LoVo (cell line): ENCODE measurements at regions not wholly inside any gene's neighbourhood (a gene's known extent, or its start where the extent isn't known, plus 50 kb on each side); places are given as distances from the start of the nearest gene placed in this dataset.

Source experiments
- DNase-seq: peaks from one replicate; pipeline ENCODE4 v3.0.0-alpha.2; 2016; ENCODE audit warnings: low spot score

DNA sequence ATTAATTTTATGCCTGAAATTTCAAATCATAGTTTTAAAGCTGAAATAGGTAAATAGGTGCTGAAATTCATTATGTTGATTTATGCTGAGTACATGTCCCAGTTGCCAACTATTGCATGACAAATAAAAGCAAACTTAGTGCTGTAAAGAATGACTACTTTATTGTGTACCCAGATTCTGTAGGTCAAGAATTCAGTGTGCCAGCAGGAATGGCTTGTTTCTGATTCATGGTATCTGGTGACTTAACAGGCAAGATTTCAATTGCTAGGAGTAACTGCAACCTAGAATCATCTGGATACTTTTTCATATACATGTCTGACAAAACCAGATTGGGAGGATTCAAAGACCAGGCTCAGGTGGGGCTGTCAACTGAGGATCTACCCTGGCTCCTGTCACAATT, 678.4 kb upstream of the ADAMTS5 start:
- no peak for DNase-seq

DNA sequence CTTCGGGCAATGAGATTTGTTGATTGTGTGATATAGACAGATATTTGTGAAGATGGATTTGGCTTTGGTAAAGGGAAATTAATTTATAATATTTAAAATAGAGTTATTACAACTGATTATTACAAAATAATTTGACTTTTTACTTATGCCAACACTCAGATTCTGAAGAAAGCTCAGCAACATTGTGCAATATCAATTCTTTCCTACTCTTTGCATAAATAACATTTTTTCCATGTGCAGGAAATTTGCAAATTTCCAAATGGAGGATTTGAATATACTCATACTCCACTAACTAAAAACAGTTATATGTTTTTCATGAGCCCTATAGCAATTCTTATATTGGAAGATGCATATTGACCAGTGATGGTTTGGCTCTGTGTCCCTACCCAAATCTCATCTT, 676.4 kb upstream of the ADAMTS5 start:
- no peak for DNase-seq

DNA sequence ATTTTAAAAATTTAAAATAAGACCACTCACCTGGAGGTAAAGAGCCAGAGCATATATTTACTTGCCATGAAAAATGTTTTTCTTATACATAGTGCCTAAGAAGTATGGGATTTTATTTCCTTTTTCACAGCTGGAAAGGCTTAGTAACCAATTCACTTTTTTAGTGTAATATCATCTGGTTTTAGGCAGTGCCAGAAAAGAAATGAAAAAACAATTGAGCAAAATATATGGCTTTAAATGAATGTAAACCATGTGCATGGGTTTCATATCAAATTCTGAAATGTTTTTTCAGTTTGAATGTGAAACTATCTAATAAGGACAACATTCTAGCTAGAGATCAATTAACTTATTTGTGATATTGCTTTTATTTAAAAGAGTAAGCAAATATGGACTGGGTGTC, 672.4 kb upstream of the ADAMTS5 start:
- no peak for DNase-seq

DNA sequence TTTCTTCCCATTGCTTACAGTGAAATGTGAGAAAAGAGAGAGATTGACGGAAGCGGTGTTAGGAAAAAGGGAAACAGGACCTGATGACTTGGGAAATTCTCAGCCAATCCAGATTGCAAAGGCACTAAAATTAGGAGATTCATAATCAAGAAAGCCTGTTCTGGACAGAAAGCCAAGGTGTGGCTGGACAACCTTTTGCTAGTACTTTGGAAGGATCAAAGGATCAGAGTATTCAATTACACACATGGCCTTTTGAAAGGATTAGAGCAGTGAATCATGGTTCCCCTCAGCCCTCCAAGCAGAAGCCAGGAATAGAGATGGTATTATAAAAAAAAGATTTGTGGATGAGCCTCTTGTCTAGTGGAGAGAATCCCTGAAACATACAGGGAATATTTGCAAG, 669.8 kb upstream of the ADAMTS5 start:
- no peak for DNase-seq

DNA sequence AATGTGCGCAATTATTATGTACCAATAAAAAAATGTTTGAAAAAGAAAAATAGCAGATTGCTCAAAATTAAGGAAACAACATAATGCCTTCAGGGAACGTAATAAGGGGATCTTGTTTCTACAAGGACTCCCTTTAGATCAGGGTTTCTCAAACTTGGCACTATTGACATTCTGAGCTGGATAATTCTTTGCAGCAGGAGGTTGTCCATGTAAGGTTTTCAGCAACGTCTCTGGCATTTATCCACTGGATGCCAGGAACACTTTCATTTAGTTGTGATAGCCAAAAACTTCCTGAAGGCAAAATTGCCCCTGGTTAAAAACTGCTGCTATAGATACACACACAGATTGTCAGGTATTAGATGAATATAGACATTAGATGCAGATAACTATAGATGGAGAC, 666.7 kb upstream of the ADAMTS5 start:
- DNase-seq, result no peak

DNA sequence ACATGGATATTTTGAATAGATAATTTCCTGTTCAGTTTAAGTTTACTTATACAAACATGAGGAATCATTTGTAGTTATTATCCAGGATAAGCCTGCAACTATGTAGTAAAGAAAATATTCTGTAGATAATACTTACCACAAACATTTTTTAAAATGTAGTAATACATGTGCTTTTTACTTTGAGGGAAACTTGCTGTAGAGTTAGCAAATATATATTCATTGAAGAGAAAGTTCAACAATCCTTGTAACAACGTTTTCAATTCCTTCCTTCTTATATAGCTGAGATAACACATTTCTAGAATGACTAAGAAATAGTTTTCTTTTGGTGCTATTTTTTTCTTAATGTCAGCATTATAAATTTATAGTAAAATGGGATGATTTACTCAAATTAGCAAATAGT, 664.6 kb upstream of the ADAMTS5 start:
- no peak for DNase-seq

DNA sequence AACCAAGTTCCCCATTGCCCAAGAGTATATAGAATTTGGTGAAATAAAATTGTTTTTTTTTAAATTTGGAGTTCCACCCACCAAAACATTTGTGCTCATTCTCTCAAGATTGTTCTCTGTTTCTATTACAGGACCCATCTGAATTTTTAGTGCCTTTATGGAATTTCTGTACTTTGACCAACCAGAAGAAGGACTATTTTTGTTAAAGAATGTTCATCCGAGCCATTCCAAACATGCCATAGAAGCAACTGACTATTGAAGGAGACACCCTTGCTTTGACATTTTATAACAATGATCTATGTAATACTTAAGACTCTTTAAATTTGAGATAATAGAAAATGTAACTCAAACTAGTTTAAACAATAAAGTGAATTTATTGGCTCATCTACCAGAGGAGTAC, 655.7 kb upstream of the ADAMTS5 start:
- DNase-seq, result no peak

DNA sequence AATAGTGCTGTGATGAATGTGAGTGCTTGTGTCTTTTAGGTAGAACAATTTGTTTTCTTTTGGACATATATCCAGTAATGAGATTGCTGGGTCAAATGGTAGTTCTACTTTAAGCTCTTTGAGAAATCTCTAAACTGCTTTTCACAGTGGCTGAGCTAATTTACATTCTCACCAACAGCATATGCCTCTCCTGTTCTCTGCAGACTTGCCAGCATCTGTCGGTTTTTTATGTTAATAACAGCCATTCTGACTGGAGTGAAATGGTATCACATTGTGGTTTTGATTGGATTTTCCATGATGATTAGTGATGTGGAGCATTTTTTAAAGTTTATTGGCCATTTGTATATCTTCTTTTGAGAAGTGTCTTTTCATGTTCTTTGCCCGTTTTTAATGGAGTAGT, 647.3 kb upstream of the ADAMTS5 start:
- no peak for DNase-seq

DNA sequence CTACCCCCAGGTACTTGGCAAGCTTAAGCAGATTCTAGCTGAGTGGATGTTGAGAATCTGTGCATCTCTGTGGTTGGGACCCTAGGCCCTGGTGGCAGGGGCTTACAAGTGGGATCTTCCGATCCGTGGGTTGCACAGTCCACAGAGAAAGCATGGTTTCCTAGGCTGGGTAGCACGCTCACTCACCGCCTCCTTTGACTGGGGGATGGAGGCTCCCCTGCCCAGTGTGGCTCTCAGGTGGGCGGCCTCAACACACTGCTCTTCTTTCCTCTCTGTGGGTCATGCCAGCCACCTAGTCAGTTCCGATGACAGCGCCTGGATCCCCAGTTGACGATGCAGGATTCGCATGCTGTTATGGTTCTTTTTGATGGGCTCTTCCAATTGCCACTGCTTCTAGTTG, 639.5 kb upstream of the ADAMTS5 start:
- no peak for DNase-seq

DNA sequence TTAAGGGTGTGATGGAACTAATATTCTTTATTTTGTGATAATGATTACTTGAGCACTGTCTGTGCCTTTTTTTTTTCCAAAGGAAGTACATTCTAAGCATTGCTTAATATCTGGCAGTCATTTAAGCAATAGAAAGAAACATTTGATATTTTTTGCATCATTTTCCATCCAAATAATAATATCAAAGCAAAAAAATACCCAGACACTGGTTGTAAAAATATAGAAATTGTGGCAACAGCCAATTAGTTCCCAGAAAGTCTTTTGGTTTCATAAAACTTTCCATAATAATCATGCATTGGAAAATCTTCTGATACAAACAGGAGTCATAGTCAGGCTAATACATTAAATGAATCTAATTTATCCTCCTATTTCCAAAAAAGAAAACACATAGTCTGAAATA, 629.3 kb upstream of the ADAMTS5 start:
- DNase-seq, result no peak

DNA sequence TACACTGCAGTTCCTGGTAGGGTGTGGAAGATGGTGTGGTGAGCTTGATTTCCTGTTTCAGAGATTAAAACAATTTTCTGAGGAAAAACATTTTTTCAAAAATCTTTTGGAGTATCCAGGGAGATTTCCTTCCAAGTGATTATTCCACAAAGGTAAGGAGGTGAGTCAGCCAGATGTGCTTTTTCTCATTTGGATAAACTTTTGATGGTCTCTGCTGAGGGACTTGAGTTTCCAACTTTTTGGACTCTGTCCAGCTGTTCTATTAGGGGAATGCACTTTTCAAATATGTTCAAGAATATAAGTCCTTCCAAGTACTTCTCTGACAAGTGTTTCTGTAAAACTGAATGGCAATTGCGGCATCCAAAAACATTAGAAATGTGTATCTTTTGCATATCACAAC, 628.8 kb upstream of the ADAMTS5 start:
- DNase-seq, result no peak

DNA sequence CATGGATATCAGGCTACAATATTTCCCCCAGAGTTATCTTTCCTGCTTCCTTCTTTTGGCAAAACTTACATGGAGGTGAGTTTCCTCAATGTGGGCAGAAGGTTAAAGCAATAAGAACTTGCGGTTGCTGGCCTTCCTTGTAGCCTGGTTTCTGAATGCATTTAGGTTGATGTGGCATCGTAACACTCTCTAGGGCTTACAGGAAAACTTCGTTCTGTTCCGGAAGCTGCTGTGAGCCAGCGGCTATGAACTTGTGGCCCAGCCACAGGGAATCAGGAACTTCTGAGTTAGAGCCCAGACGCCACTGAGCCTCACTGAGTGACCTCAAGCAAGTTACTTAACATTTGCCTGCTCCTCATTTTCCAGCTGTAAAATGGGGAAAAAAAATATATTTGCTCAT, 623.4 kb upstream of the ADAMTS5 start:
- DNase-seq, result no peak

DNA sequence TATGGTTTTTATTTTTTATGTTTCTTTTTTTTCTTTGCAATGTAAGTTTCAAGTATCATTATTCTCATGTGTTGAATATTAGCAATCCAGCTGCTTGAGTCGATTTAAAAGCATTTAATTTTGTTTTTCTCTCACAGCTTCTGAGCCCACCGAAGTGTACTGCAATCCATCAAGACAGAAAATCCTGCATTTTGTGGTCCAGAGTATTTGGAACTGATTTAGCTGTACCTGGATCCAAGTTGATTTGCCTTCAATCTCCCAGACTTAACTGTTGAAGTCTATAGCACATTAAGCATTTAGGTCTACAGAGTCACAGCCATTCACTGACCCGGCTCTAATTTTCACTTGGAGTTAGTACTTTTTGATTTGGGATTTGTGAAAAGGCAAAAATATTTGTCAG, 622.9 kb upstream of the ADAMTS5 start:
- DNase-seq, result no peak

DNA sequence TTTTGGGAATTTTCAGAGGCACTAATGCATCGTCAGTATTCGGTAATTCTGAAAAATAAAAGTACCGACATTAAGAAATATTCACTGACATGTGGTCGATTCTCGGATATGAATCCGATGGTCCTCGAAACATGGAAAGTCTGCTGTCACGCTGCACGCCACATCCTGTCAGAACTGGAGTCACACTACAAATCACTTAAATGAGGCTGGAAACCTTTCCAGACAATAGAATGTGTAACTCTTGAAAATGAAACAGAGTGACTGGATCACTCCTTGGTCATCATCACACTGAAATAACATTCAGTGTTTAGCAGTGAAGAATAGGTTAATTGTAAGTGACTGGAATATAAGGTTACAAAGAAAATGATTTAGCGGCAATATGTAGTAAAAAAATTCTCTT, 620.1 kb upstream of the ADAMTS5 start:
- DNase-seq, result no peak

DNA sequence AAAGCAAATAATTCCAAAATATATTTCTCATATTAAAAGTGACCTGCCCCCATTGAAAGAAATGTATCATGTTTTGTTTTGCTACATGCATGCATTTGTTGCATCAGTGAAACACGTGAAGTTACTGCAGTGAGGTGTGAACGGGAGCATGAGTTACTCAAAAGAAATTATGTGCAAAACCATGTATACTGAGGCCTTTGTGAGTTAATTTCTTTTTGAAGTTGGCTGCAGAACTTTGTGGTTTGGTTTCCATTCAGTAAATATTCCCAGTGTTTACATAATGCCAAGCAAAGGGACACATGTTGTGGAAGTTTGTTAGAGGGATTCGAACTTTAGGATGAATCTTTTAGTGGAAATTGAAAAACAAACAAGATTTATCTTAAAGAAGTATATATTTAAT, 619.4 kb upstream of the ADAMTS5 start:
- no peak for DNase-seq

DNA sequence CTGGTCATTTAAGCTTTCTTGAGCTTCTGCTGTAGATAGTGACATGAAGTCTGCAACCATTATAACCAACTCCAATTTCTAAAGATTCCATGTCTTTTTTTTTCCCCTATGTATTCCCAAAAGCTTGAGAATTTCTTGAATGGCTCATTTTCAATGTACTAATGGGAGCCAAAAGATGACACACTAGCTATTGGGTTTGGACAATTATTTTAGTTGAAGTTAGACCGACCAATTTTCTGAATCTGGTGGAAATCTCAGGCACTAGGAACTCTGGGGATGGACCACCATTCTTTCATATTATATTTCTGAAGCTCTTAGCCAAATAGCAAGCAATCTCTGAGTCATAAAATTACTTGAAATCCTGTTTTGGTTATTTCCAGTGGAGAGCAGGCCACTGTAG, 617.4 kb upstream of the ADAMTS5 start:
- no peak for DNase-seq

DNA sequence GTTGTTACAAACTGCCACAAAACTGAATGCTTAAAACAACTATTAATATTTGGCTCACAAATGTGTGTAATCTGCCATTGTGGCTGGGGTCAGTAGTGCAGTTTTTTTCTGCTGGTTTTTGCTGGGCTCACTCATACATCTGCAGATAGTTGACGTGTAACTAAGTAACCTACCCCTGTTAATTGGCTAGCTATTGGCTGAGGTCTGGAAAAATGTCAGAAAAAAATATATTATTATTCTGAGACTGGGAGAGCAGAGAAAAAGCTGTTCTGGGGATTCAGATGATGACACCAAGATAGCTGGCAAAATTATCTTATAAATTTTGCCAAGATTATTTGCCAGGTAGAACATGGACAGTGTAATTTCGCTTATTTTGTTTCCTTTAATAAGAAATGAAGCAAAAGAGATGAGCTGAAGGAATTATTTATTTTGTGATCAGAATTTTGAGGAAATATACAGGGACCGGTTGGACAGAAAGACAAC, 616.1 kb upstream of the ADAMTS5 start:
- DNase-seq, result no peak

DNA sequence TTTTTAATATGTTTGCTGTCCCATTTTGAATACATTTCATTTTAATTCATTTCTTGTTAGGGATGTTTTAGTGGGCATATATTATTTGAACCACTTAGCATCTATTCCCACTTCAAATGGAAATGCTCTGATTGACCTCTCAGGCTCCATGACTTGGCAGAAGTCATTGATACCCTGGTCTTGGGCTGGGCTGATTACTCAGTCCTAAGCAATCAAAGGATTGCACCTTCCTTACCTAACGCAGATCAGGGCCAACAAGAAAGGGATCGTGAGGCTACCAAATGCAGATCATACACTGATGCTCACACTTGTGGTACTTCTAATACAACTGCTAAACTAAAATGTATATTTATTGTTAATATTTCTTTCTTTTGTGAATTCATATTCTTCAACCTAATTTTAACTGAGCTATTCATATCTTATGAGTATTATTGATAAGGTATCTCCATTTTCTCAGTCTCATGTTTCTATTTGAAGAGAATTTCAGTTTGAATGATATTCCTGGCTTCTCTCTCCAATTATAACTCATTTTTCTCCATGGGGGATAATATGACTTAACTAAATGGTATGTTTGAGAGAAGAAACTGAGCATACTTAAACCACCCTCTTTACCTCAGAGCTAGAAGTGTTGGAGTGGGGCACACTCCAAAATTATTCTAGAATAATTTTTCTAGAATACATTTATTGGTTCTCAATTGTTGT, 615.5 kb upstream of the ADAMTS5 start:
- DNase-seq, result no peak

DNA sequence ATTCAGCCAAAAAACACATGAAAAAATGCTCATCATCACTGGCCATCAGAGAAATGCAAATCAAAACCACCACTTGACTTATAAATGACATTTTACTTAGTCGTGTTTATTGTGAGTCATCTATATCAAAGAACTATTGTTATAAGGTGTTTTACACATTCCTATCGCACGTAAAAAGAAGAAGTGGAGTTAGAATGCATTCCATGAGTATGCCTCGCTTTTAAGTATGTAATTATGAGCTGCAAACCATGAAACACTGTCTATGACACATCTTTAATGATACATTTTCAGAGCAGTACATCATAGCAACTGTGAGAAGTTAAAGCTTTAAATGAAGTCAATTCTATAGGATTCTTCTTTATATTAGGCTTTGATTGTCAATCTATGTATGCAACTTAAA, 614.3 kb upstream of the ADAMTS5 start:
- no peak for DNase-seq

DNA sequence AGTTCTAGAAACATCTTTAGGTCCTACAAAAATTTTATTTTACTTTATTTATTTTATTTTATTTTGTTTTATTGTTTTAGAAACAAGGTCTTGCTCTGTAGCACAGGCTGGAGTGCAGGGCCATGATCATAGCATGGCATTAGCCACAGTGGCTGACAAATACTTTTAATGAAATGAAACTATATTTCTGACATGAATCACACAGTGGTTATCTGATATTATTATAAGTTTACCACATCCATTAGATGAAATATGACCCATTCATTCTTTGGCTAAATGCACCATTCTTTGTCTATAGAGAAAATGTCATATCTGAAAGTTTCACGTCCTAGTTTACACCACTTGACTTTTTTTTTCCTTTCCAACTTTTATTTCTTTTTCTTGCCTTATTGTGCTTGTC, 613.4 kb upstream of the ADAMTS5 start:
- no peak for DNase-seq

DNA sequence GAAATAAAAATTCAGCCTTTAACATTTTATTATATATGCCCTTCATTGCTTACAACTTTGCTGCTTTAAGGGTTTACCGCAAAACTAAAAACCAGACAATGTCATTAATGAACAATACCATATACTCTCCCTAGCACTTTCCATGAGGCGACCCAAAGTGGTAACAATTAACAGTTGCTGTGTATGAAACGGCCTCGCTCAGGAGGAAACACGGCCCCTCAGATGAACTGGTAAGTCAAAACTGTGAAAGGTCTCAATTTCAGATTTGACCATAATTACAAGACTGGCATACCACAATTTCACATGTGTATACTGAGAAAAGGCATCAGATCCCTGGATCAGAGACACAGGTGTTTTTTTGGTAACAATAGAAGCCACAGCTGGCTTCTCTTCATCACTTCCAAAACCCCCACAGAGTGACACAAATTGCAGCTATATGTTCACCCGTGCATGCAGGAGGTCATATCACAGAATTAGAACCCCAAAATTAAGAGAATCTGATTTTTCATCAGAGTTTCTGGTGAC, 611.9 kb upstream of the ADAMTS5 start:
- no peak for DNase-seq

DNA sequence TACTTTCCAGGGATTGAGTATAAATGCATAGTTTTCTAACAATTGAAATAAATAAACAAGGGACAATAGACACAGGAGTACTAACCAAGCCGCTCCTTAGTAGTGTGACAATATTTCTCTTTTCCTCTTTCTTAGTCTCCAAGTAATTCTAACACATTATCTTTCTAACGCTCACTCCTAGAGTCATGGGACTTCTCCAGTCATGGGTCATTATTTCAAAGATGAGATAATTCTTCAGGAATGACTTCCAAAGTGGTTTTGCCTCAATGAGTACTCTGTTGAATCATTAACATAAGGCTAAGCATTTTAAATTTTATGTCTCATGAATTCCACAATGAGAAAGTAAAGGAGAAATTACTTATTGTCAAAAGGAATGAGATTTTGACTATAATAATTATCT, 605.8 kb upstream of the ADAMTS5 start:
- DNase-seq, result no peak

DNA sequence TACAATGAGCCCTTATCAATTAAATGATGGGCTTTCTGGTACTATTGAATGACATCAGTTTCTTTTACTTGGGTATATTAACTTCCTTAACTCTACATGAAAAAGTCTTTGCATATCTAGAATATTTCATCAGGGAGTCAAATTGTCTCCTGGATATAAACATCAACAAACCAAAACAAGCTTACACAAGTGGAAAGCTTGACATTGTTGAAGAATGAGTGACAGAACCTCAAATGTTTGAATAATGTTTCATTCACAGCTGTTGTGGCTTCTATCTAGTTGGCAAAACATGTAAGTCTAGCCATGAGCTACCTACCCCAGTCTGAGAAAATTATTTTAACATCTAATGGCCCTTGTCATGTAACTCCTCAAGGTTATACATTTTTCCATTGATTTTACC, 604.8 kb upstream of the ADAMTS5 start:
- no peak for DNase-seq

DNA sequence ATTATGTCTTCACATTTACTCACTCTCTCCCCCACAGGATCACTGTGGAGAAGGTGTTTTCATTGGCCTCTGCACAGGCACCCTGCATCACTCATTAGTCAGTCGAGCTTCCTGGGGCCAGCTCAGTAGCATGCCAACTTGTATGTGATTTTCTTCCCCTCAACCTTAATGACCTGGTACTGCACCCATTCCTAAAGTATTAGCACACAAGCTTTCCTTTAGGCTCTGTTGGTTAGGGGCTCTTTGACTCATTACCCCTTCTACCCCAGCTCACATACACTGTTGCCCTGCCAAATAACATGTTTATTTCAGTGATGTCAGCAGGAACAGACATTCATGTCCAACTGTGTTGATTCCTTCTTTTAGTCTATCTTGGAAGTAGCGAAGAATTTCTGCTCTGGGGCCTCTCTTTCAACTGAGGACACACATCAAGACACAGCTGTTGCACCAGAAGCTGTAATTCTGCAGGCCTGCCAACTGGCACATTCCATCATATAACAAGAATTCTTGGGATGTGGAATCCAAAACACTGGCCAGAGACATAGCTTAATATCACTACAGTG, 603.5 kb upstream of the ADAMTS5 start:
- DNase-seq, result no peak
